GM10266 (cell line): ENCODE measurements at regions not wholly inside any gene's neighbourhood (a gene's known extent, or its start where the extent isn't known, plus 50 kb on each side); places are given as distances from the start of the nearest gene placed in this dataset.
"Not testable (repeated sequence)": the region's sequence is repeated elsewhere in the genome, so short reads cannot be mapped to it uniquely, and the experiment has no call there.

ENCODE experiments used
- DNase-seq: peaks from one replicate; pipeline ENCODE4 v3.0.0; 2012; ENCODE audit errors: extremely low spot score
- TF ChIP-seq, protein P1 (sequence below): IDR thresholded peaks from 2 replicates; pipeline ENCODE4 v1.5.1; 2012; ENCODE audit warnings: mild to moderate bottlenecking, low read depth; ENCODE audit not compliant: control insufficient read depth, insufficient read depth; ENCODE audit errors: missing control alignments

- TF ChIP-seq, protein P1, sequence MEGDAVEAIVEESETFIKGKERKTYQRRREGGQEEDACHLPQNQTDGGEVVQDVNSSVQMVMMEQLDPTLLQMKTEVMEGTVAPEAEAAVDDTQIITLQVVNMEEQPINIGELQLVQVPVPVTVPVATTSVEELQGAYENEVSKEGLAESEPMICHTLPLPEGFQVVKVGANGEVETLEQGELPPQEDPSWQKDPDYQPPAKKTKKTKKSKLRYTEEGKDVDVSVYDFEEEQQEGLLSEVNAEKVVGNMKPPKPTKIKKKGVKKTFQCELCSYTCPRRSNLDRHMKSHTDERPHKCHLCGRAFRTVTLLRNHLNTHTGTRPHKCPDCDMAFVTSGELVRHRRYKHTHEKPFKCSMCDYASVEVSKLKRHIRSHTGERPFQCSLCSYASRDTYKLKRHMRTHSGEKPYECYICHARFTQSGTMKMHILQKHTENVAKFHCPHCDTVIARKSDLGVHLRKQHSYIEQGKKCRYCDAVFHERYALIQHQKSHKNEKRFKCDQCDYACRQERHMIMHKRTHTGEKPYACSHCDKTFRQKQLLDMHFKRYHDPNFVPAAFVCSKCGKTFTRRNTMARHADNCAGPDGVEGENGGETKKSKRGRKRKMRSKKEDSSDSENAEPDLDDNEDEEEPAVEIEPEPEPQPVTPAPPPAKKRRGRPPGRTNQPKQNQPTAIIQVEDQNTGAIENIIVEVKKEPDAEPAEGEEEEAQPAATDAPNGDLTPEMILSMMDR = no peak
Measured at GRCh38 chr4:134122903-134123302, 78.7 kb downstream of the PABPC4L start.

GRCh38 chr4:134117392-134118183, 84.0 kb downstream of the PABPC4L start:
- no peak for DNase-seq
- TF ChIP-seq, protein P1 = no peak

More at GRCh38 chr4:134122903-134123302, 78.7 kb downstream of the PABPC4L start:
- DNase-seq = no peak

GRCh38 chr4:134089885-134090284, 111.7 kb downstream of the PABPC4L start:
- TF ChIP-seq, protein P1 = no peak
- no peak for DNase-seq

- DNase-seq = no peak
- TF ChIP-seq, protein P1 = no peak
Measured at GRCh38 chr4:134085496-134085895, 116.1 kb downstream of the PABPC4L start.

DNA sequence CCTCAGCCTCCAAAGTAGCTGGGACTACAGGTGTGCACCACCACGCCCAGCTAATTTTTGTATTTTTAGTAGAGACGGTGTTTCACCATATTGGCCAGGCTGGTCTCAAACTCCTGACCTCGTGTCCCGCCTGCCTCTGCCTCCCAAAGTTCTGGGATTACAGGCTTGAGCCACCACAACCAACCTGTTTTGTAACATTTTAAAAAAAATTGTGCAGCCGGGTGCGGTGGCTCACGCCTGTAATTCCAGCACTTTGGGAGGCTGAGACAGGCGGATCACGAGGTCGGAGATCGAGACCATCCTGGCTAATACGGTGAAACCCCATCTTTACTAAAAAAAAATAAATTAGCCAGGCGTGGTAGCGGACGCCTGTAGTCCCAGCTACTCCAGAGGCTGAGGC, 122.5 kb downstream of the PABPC4L start:
- DNase-seq = not testable (repeated sequence)

GRCh38 chr4:134078230-134078914, 123.2 kb downstream of the PABPC4L start:
- DNase-seq = peak; percentile 17
- TF ChIP-seq, protein P1 = no peak

DNA sequence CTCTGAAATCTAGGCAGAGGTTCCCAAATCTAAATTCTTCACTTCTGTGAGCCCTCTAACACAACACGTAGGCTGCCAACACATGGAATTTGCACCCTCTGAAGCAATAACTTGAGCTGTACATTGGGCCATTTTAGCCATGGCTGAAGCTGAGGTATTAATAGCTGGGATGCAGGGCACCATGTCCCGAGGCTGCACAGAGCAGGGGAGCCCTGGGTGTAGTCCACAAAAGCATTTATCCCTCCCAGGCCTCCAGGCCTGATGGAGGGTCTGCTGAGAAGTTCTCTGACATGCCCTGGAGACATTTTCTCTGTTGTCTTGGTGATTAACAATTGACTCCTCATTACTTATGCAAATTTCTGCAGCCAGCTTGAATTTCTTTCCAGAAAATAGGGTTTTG, 127.9 kb downstream of the PABPC4L start:
- no peak for DNase-seq
- TF ChIP-seq, protein P1 = no peak

GRCh38 chr4:134072137-134072536, 129.5 kb downstream of the PABPC4L start:
- no peak for DNase-seq
- TF ChIP-seq, protein P1 = no peak
